ENCODE measurements at regions not wholly inside any gene's neighbourhood (a gene's known extent, or its start where the extent isn't known, plus 50 kb on each side); places are given as distances from the start of the nearest gene placed in this dataset.

DNA sequence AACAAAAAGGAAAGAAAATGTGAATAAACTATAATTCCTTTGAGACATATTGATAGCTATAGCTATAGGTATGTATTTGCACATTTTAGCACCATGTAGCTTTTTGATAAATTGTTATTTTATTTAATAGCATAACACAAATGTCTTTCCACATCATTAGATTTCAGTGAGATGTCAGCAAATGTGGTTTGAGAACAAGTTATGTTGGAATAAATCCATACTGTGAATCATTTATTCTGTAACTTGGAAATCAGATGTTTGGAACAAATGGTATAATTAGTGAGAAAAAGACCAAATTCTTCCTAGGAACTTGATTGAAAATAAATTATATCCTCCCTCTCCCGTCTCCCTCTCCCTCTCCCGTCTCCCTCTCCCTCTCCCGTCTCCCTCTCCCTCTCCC, 62.8 kb downstream of the NABP1 start:
- TF ChIP-seq CTCF (IDR thresholded peaks at IDR 0.05; ENCODE audit: borderline replicate concordance, extremely low read depth, low read length, poor library complexity, severe bottlenecking) = no peak
- TF ChIP-seq EZH2 (IDR thresholded peaks at IDR 0.05; ENCODE audit: borderline replicate concordance, low read depth, low read length, severe bottlenecking) = no peak
- peaks cover 5% of the 10 kb centered on the region for H3K4me1 ChIP-seq (ENCODE audit: insufficient read depth, low read length)
- no peak overlapping the region for H2AFZ ChIP-seq (ENCODE audit: low read depth, low read length)
- no peak for DNase-seq
- H3K27me3 ChIP-seq (ENCODE audit: insufficient read depth, low read length, poor library complexity) = peaks cover 45% of the 10 kb centered on the region
- H3K36me3 ChIP-seq (ENCODE audit: insufficient read depth, low read length) = no peaks in the 10 kb centered on the region
- no peak overlapping the region for H3K9ac ChIP-seq (ENCODE audit: low read depth, low read length)
- no peaks in the 10 kb centered on the region for H3K79me2 ChIP-seq (ENCODE audit: insufficient read depth, low read length)
- peaks cover 10% of the 10 kb centered on the region for H4K20me1 ChIP-seq (ENCODE audit: insufficient read depth, low read length)
- ATAC-seq (ENCODE audit: insufficient read depth, low read depth) = no peak
- no peak overlapping the region for H3K4me2 ChIP-seq (ENCODE audit: insufficient read depth, low read length)
- H3K4me3 ChIP-seq (ENCODE audit: low read depth in 1 of 2, low read length in 2 of 2) = no peak overlapping the region
- no peaks in the 10 kb centered on the region for H3K9me3 ChIP-seq (ENCODE audit: insufficient read depth, low read length, severe bottlenecking)
- H3K27ac ChIP-seq (ENCODE audit: low read length) = no peak overlapping the region

DNA sequence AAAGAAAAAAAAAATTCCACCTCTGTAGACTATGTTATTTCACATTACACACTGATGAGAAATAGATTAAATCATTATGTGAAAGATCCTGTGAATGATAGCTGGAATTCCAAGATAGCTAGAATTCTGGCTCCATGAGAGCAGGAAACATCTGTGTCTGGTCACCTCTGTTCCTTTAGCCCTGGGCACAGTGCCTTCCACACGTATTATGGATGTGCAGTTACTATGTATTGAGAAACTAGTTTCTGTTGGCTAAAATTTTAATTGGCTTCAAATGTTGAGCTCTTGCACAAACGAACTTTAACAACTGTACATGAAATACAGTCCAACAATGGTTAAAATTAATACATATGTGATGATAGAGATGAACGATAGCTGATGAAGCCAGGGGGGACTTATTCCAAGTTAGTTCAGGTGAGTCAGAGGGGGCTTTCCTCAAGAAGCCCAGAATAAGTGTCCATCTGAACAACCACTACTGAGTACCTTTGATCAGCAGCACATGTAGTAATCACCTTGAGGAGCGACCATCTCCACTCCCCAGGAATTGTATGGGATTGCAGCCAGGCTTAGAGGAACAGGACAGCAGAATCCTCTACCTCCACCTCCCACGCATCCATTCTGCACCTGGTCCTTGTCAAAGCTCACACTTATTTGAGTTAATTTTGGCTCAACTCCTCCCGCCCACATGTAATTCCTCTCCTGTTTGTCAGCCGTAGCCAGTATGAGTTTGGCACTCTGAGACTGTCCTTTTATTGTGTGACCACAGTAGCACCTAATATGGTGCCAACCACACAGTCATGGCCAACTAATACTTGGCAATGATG, 68.6 kb downstream of the NABP1 start:
- TF ChIP-seq CTCF (IDR thresholded peaks at IDR 0.05; ENCODE audit: borderline replicate concordance, extremely low read depth, low read length, poor library complexity, severe bottlenecking) (no peak), EZH2 (IDR thresholded peaks at IDR 0.05; ENCODE audit: borderline replicate concordance, low read depth, low read length, severe bottlenecking) (peak; percentile 25)
- DNase-seq = no peak
- H3K4me2 ChIP-seq (ENCODE audit: insufficient read depth, low read length) = no peak overlapping the region

DNA sequence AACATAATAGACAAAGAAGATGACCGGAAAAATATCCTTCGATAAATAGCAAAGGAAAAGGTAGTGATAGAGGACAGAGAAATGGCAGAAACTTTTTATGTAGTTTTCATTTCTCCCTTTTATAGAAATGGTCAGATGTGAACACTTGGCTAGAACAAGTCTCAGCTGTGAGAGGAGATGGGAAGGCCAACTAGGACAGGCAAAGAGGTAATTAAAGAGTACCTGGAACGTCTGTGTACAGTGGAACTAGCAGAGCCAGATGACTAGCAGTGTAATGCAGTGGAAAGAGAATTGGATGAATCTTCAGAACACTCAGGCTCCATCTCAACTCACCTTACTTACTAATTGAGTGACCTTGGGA, 69.2 kb downstream of the NABP1 start:
- H3K4me1 ChIP-seq (ENCODE audit: insufficient read depth, low read length) = no peaks in the 10 kb centered on the region
- H2AFZ ChIP-seq (ENCODE audit: low read depth, low read length) = no peak overlapping the region
- H3K4me3 ChIP-seq (ENCODE audit: low read depth in 1 of 2, low read length in 2 of 2) = no peak overlapping the region
- H3K36me3 ChIP-seq (ENCODE audit: insufficient read depth, low read length) = no peaks in the 10 kb centered on the region
- no peak for DNase-seq
- no peaks in the 10 kb centered on the region for H3K79me2 ChIP-seq (ENCODE audit: insufficient read depth, low read length)
- no peaks in the 10 kb centered on the region for H3K9me3 ChIP-seq (ENCODE audit: insufficient read depth, low read length, severe bottlenecking)
- H3K27ac ChIP-seq (ENCODE audit: low read length) = no peak overlapping the region
- H4K20me1 ChIP-seq (ENCODE audit: insufficient read depth, low read length) = no peaks in the 10 kb centered on the region; the same call in 1 of the 2 replicates
- H3K4me2 ChIP-seq (ENCODE audit: insufficient read depth, low read length) = no peak overlapping the region
- peaks cover 59% of the 10 kb centered on the region for H3K27me3 ChIP-seq (ENCODE audit: insufficient read depth, low read length, poor library complexity)
- TF ChIP-seq CTCF (IDR thresholded peaks at IDR 0.05; ENCODE audit: borderline replicate concordance, extremely low read depth, low read length, poor library complexity, severe bottlenecking) = no peak
- TF ChIP-seq EZH2 (IDR thresholded peaks at IDR 0.05; ENCODE audit: borderline replicate concordance, low read depth, low read length, severe bottlenecking) = no peak
- no peak for ATAC-seq (ENCODE audit: insufficient read depth, low read depth)
- H3K9ac ChIP-seq (ENCODE audit: low read depth, low read length) = no peak overlapping the region

More for the DNA sequence above, 68.6 kb downstream of the NABP1 start:
- Histone ChIP-seq H3K79me2 (ENCODE audit: insufficient read depth, low read length) (no peaks in the 10 kb centered on the region), H3K4me1 (ENCODE audit: insufficient read depth, low read length) (no peaks in the 10 kb centered on the region), H3K27ac (ENCODE audit: low read length) (no peak overlapping the region), H3K9ac (ENCODE audit: low read depth, low read length) (no peak overlapping the region), H4K20me1 (ENCODE audit: insufficient read depth, low read length) (no peaks in the 10 kb centered on the region; the same call in 1 of the 2 replicates), H3K9me3 (ENCODE audit: insufficient read depth, low read length, severe bottlenecking) (no peaks in the 10 kb centered on the region), H2AFZ (ENCODE audit: low read depth, low read length) (no peak overlapping the region), H3K36me3 (ENCODE audit: insufficient read depth, low read length) (no peaks in the 10 kb centered on the region), H3K27me3 (ENCODE audit: insufficient read depth, low read length, poor library complexity) (peaks cover 56% of the 10 kb centered on the region), H3K4me3 (ENCODE audit: low read depth in 1 of 2, low read length in 2 of 2) (no peak overlapping the region)
- ATAC-seq (ENCODE audit: insufficient read depth, low read depth) = no peak

Measured in DND-41 (cell line).